ENCODE measurements at regions not wholly inside any gene's neighbourhood (a gene's known extent, or its start where the extent isn't known, plus 50 kb on each side); places are given as distances from the start of the nearest gene placed in this dataset.
"Not testable (repeated sequence)": the region's sequence is repeated elsewhere in the genome, so short reads cannot be mapped to it uniquely, and the experiment has no call there.

DNA sequence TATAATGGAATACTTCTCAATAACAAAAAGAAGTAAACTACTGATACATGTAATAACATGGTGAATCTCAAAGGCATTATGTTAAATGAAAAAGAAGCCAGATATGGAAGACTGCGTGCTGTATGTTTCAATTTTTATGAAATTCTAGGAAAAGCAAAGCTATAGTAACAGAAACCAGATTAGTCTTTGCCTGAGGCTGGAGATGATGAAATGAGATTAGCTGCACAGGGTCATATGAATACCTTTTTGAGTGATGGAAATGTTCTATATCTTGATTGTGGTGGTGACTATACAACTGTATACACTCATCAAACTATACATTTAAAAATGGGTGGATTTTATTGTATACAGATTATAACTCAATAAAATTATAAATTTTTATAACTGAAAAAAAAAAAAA lies 113.5 kb downstream of the TMEM30B start:
- DNase-seq (ENCODE audit: low spot score), result no peak

- DNase-seq (ENCODE audit: low spot score), result no peak
Measured at GRCh38 chr14:61160798-61161197, 120.3 kb downstream of the TMEM30B start.

- DNase-seq (ENCODE audit: low spot score), result no peak
Measured at GRCh38 chr14:61154641-61155040, 126.5 kb downstream of the TMEM30B start.

GRCh38 chr14:61153914-61154545 lies 127.1 kb downstream of the TMEM30B start:
- DNase-seq (ENCODE audit: low spot score), result no peak

GRCh38 chr14:61153431-61153830 lies 127.7 kb downstream of the TMEM30B start:
- no peak for DNase-seq (ENCODE audit: low spot score)

DNA sequence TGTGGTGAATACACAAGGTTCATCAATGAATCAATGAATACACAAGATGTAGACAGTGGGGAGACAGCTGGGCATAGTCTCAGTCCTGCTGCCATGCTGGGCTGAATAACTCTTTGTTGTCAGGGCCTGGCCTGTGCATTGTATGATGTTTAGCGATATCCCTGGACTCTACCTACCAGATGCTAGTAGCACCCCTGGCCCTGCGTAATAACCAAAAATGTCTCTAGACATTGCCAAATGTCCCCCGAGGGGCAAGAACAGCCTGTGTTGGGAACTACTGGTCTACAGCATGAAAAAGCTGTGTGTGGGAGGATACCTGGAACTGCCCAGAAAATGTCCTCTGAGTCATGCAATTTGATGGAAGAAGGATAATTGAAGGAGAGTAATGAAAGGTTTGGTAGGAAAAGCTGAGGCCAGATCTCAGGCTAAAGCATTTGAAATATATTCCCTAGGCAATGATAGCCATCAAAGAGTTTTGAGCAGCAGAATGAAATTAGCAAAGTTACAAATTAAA lies 128.2 kb downstream of the TMEM30B start:
- no peak for DNase-seq (ENCODE audit: low spot score)

- no peak for DNase-seq (ENCODE audit: low spot score)
Measured at GRCh38 chr14:61151251-61151650, 129.9 kb downstream of the TMEM30B start.

DNA sequence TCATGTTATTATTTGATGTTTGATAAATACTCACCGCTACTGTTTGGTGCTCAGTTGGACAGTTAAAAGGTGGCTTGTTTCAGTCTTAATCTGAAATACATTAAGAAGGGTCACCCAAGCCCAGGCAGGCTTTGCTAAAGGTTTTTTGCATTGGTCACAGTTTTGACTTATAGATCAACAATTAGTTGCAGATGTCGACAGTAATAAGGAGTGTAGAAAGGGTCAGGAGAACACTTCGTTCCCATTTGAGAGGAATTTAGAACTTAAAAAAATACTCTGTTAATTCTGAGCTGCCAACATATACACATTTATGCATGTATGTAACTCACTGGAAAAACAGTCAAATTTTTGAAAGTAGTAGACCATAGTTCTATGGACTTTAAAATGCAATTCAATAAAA lies 130.3 kb downstream of the TMEM30B start:
- no peak for DNase-seq (ENCODE audit: low spot score)

- DNase-seq (ENCODE audit: low spot score), result no peak
Measured at GRCh38 chr14:61149896-61150295, 131.2 kb downstream of the TMEM30B start.

DNA sequence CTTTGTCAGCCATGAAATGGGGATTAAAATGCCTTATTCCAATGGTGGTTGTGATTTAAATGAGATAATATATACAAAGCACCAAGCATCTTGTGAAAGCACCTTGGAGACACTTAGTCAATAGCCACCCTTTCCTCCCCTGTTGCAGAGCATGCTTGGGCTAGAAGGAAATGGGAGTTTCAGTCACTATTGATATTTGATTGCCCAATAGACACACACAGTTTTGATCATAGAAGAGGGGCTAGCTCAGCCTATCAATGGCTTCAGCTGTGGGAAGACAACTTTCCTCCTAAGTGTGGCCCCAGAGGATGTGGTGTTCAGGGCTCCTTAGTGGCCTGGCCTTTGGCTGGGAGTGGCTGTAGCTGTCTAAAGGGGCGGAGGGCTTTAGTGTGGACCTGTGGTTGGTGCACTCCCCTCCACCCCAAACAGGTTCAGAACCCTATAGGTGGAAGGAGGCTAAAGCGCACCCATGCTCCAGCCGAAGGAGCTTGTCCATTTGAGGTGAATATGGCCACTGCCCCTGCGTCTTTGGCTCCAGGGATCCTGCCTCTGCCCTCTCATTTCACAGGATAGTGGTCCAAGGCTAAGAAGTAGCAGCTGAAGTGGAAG lies 132.3 kb downstream of the TMEM30B start:
- no peak for DNase-seq (ENCODE audit: low spot score)

DNA sequence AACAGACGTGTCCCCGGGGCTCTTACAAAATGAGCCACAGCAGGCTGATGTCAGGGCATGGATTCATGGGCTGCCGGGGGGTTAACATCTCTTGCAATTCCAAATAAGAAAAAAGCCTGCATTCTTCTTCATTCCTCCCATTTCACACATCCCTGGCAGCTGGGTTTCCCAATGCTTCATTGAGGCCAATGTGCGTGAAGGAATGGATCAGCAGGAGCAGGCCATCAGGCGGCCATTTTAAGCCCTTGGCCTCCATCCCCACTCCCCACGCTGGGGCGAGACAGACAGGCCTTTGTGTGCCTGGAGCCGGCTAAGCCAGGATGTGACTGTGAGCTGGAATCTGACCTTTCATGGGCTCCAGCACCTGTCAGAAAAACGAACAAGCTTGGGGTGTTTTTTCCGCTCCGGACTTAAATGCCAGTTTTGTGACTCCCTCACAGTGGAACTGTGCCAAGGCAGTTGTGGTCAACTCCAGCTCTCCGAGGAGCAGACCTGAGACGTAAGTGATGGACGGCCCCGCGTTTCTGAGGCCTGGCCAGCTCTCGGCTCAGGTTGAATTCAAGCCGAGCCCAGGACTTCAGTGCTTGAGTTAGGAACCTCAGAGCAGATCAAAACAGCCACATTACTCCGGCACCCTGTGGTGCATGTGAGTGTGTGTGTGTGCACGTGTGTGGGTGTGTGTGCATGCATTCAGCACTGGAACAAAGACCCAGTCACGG lies 133.1 kb downstream of the TMEM30B start:
- DNase-seq (ENCODE audit: low spot score), result no peak

DNA sequence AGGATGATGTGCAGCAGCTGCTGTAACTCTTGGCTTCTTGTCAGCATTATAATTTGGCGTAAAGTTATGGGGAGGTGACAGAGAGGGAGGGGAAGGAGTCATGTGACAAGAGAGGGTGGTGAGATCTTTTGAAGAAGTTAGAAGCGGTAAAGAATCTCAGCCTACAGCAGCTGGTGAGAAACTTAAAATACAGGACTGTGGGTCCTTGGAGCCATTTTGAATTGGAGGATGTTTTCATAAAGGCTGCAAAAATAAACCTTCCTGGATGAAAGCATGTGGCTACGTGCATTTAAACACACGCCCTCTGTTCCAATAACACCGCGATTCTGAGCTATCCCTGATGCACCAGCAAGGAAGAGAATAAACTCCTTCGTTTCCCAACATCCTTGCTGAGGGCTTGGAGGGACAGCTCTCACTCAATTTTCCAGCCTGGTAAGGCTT lies 133.7 kb downstream of the TMEM30B start:
- no peak for DNase-seq (ENCODE audit: low spot score)

- DNase-seq (ENCODE audit: low spot score), result no peak
Measured at GRCh38 chr14:61146899-61147298, 134.2 kb downstream of the TMEM30B start.

GRCh38 chr14:61145903-61146481 lies 135.1 kb downstream of the TMEM30B start:
- no peak for DNase-seq (ENCODE audit: low spot score)

DNA sequence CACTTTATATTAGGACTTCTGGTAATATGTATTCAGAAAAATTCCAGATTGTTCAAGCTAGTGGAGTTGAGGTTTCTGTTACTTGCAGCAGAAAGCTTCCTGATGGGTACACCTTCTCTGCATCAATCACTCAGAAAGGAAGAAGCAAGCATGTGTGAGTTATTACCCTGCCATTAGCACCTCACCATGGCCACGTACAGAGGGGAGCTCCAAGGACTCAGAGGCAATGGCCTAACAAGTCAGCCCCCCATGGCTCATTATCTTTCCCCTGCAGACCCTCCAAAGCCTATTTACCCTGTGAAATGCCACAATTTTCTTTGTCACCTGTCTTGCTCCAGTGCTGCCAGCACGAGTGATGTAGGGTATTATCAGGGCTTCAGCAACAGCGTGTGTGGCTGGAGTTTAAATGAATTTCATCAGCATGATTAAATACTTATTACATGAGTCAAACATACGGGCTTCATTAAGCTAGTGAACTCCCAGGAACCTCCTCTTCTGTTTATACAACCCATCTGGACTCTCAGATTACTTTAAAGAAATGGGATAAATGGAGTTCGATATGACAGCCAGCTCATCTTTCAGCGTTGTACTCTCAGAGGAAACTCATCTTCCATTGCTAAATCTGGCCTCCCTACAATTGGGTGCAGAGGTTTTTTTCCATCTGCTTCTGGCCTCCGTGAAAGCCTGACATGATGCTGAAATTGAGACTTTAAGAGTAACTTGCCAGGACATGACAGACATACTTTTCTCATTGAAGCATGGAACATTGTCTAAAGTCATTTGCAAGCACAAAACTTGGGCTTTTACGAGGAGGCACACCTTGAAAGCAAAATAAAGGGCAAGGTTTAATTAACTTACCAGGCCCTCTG lies 135.9 kb downstream of the TMEM30B start:
- no peak for DNase-seq (ENCODE audit: low spot score)

GRCh38 chr14:61144117-61145033 lies 136.8 kb downstream of the TMEM30B start:
- not testable (repeated sequence) for DNase-seq (ENCODE audit: low spot score)

- DNase-seq (ENCODE audit: low spot score), result no peak
Measured at GRCh38 chr14:61140872-61141271, 140.3 kb downstream of the TMEM30B start.

DNA sequence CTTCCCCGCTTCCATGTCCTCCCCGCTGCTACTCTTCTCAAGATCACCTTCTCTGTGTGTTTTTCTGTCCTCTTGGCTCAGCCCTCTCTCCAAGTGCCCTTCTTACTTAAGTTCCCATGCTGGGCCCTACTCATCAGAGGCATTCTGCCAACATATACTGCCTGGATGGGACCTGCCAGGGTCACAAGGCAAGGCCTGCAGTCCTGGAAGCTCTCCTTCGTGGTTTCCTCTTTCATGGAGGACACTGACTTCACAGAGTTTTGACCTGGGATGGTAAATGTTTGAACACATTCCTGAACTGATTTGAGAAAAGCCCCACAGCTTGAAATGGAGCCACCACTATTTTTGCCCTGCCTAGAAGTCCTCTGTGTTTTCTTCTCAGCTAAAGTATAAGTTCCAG lies 140.9 kb downstream of the TMEM30B start:
- no peak for DNase-seq (ENCODE audit: low spot score)

GRCh38 chr14:61139006-61139599 lies 142.0 kb downstream of the TMEM30B start:
- DNase-seq (ENCODE audit: low spot score), result no peak

- no peak for DNase-seq (ENCODE audit: low spot score)
Measured at GRCh38 chr14:61132894-61133293, 148.2 kb downstream of the TMEM30B start.

Data from mucosa of gallbladder (tissue), 1 donor.